Vagina (tissue), 2 donors: ENCODE measurements at regions not wholly inside any gene's neighbourhood (a gene's known extent, or its start where the extent isn't known, plus 50 kb on each side); places are given as distances from the start of the nearest gene placed in this dataset.

Experiments used
- DNase-seq, 2 donors: peaks; one replicate each; pipeline ENCODE4 v3.0.0-alpha.2; 2017; ENCODE audit errors: extremely low spot score in 2 of 2
- H3K27ac ChIP-seq: fragments of 200-600 bp; sonication (generic); one replicate; pipeline ENCODE4 v1.5.1; 2019
- H3K27me3 ChIP-seq: fragments of 200-600 bp; sonication (generic); one replicate; pipeline ENCODE4 v1.5.1; 2019
- H3K36me3 ChIP-seq, 2 donors: fragments of 200-600 bp; sonication (generic); one replicate each; pipeline ENCODE4 v1.5.1; 2017 to 2019
- H3K4me1 ChIP-seq: fragments of 200-600 bp; sonication (generic); one replicate; pipeline ENCODE4 v1.5.1; 2019
- H3K4me3 ChIP-seq, 2 donors: fragments of 200-600 bp; sonication (generic); 1 replicate in 1 of 2; 2 replicates in 1 of 2; pipeline ENCODE4 v1.5.1; 2016 to 2019
- H3K9me3 ChIP-seq: fragments of 200-600 bp; sonication (generic); one replicate; pipeline ENCODE4 v1.5.1; 2019
- CTCF ChIP-seq, 3 experiments: fragments of 450-650 bp in 2 of 3; fragments of 200-600 bp in 1 of 3; sonication (generic) in 1 of 3; IDR thresholded peaks; one replicate each; pipeline ENCODE4 v1.5.1; 2017 to 2019; ENCODE audit warnings: antibody characterized with exemption in 3 of 3, mild to moderate bottlenecking in 2 of 3, moderate library complexity in 2 of 3
- POLR2A ChIP-seq, 2 donors: fragments of 450-650 bp; IDR thresholded peaks; one replicate each; pipeline ENCODE4 v1.6.1; 2017; ENCODE audit warnings: antibody characterized with exemption in 2 of 2, mild to moderate bottlenecking in 2 of 2, moderate library complexity in 2 of 2
- POLR2AphosphoS5 ChIP-seq, 2 donors: sonication (generic); formaldehyde crosslinking; IDR thresholded peaks; one replicate each; pipeline ENCODE4 v1.9.0; 2017; ENCODE audit warnings: antibody characterized with exemption in 2 of 2, mild to moderate bottlenecking in 2 of 2, low read depth in 1 of 2; ENCODE audit not compliant: insufficient read depth in 1 of 2
- intact Hi-C: fragments of 100-400 bp; cut with DNase I; formaldehyde crosslinking; loops from one replicate; pipeline ENCODE4 v1.15.1; 2023

- intact Hi-C loops = no loop called here
- Histone ChIP-seq H3K36me3 (no peaks in the 10 kb centered on the region), H3K27ac (no peak overlapping the region), H3K27me3 (no peaks in the 10 kb centered on the region), H3K4me3 (no peak overlapping the region), H3K4me1 (peaks cover 21% of the 10 kb centered on the region), H3K9me3 (no peaks in the 10 kb centered on the region)
- no peak for DNase-seq
- peak in 1 of 2 donors; percentile 41 for TF ChIP-seq POLR2AphosphoS5 (IDR thresholded peaks at IDR 0.05; ENCODE audit: insufficient read depth in 1 of 2, low read depth in 1 of 2)
- no peak for TF ChIP-seq POLR2A (IDR thresholded peaks at IDR 0.05)
These were observed 69.0 kb upstream of the CNKSR3 start for GRCh38 chr6:154579485-154579884.

GRCh38 chr6:154580397-154581135 lies 70.1 kb upstream of the CNKSR3 start:
- Histone ChIP-seq H3K4me1 (peaks cover 21% of the 10 kb centered on the region), H3K27ac (no peak overlapping the region)
- TF ChIP-seq POLR2AphosphoS5 (IDR thresholded peaks at IDR 0.05; ENCODE audit: insufficient read depth in 1 of 2, low read depth in 1 of 2) (no peak), POLR2A (IDR thresholded peaks at IDR 0.05) (no peak), CTCF (IDR thresholded peaks at IDR 0.05) (no peak)

GRCh38 chr6:154582696-154583095 lies 72.2 kb upstream of the CNKSR3 start:
- H3K4me3 ChIP-seq = no peak overlapping the region
- H3K9me3 ChIP-seq = no peaks in the 10 kb centered on the region
- peaks cover 18% of the 10 kb centered on the region for H3K4me1 ChIP-seq
- H3K27ac ChIP-seq = no peak overlapping the region
- intact Hi-C loops = no loop called here
- no peak for DNase-seq
- no peak for TF ChIP-seq CTCF (IDR thresholded peaks at IDR 0.05)
- TF ChIP-seq POLR2AphosphoS5 (IDR thresholded peaks at IDR 0.05; ENCODE audit: insufficient read depth in 1 of 2, low read depth in 1 of 2) = no peak
- TF ChIP-seq POLR2A (IDR thresholded peaks at IDR 0.05) = no peak
- H3K36me3 ChIP-seq = no peaks in the 10 kb centered on the region
- no peaks in the 10 kb centered on the region for H3K27me3 ChIP-seq

More at GRCh38 chr6:154580397-154581135, 70.1 kb upstream of the CNKSR3 start:
- DNase-seq = no peak
- no peaks in the 10 kb centered on the region for H3K36me3 ChIP-seq
- no peaks in the 10 kb centered on the region for H3K27me3 ChIP-seq
- intact Hi-C loops = no loop called here
- no peaks in the 10 kb centered on the region for H3K9me3 ChIP-seq
- H3K4me3 ChIP-seq = no peak overlapping the region

- H3K27ac ChIP-seq = no peak overlapping the region
- H3K36me3 ChIP-seq = no peaks in the 10 kb centered on the region
- no peaks in the 10 kb centered on the region for H3K27me3 ChIP-seq
- H3K4me1 ChIP-seq = peaks cover 9% of the 10 kb centered on the region
- no peak overlapping the region for H3K4me3 ChIP-seq
- TF ChIP-seq CTCF (IDR thresholded peaks at IDR 0.05) (no peak), POLR2A (IDR thresholded peaks at IDR 0.05) (no peak), POLR2AphosphoS5 (IDR thresholded peaks at IDR 0.05; ENCODE audit: insufficient read depth in 1 of 2, low read depth in 1 of 2) (no peak)
- intact Hi-C loops = no loop called here
- H3K9me3 ChIP-seq = no peaks in the 10 kb centered on the region
- DNase-seq = no peak
These were observed 73.2 kb upstream of the CNKSR3 start for GRCh38 chr6:154583546-154584188.

- intact Hi-C loops = no loop called here
- no peak for DNase-seq
- Histone ChIP-seq H3K27ac (no peak overlapping the region), H3K4me1 (no peaks in the 10 kb centered on the region), H3K4me3 (no peak overlapping the region), H3K9me3 (no peaks in the 10 kb centered on the region), H3K27me3 (no peaks in the 10 kb centered on the region), H3K36me3 (no peaks in the 10 kb centered on the region)
- TF ChIP-seq POLR2A (IDR thresholded peaks at IDR 0.05) (no peak), POLR2AphosphoS5 (IDR thresholded peaks at IDR 0.05; ENCODE audit: insufficient read depth in 1 of 2, low read depth in 1 of 2) (no peak), CTCF (IDR thresholded peaks at IDR 0.05) (no peak)
These were observed 80.3 kb upstream of the CNKSR3 start for GRCh38 chr6:154590756-154591155.
